CD14-positive monocyte (primary cell): ENCODE measurements at regions not wholly inside any gene's neighbourhood (a gene's known extent, or its start where the extent isn't known, plus 50 kb on each side); places are given as distances from the start of the nearest gene placed in this dataset.

Experiments
- DNase-seq, 3 donors: peaks; one replicate each; pipeline ENCODE4 v3.0.0-alpha.2; 2011 to 2022
- H2AFZ ChIP-seq: 2 replicates; pipeline ENCODE4 v1.6.0; 2012; ENCODE audit warnings: mild to moderate bottlenecking, low read depth, low read length, inconsistent platforms; ENCODE audit not compliant: insufficient read depth, poor library complexity, severe bottlenecking
- H3K27ac ChIP-seq, 2 donors: 1 replicate in 1 of 2; 2 replicates in 1 of 2; pipeline ENCODE4 v1.5.1; 2012 to 2013; ENCODE audit warnings: low read length in 2 of 2, control low read depth in 1 of 2, inconsistent platforms in 1 of 2, low read depth in 1 of 2, mild to moderate bottlenecking in 1 of 2
- H3K27me3 ChIP-seq, 2 donors: one replicate each; pipeline versions ENCODE4 v1.6.0 to v1.6.1; 2011 to 2013; ENCODE audit warnings: low read length in 2 of 2; ENCODE audit not compliant: control insufficient read depth in 2 of 2, insufficient read depth in 2 of 2
- H3K36me3 ChIP-seq, 2 donors: replicated peaks in 1 of 2; 1 replicate in 1 of 2; 2 replicates in 1 of 2; pipeline versions ENCODE4 v1.5.1 to v1.6.1; 2012 to 2013; ENCODE audit warnings: low read length in 2 of 2, control low read depth in 1 of 2, inconsistent platforms in 1 of 2, mild to moderate bottlenecking in 1 of 2; ENCODE audit not compliant: insufficient read depth in 2 of 2, control insufficient read depth in 1 of 2
- H3K4me1 ChIP-seq, 2 donors: 1 replicate in 1 of 2; 2 replicates in 1 of 2; pipeline versions ENCODE4 v1.5.1 to v1.6.1; 2012 to 2013; ENCODE audit warnings: low read length in 2 of 2, control low read depth in 1 of 2, inconsistent platforms in 1 of 2, mild to moderate bottlenecking in 1 of 2, moderate library complexity in 1 of 2; ENCODE audit not compliant: insufficient read depth in 2 of 2, control insufficient read depth in 1 of 2
- H3K4me2 ChIP-seq: replicated peaks from 2 replicates; pipeline ENCODE3; 2012; ENCODE audit warnings: low read length, moderate library complexity, mild to moderate bottlenecking; ENCODE audit not compliant: poor library complexity, severe bottlenecking; ENCODE audit errors: extremely low read depth
- H3K4me3 ChIP-seq, 3 experiments: fragments of 200-600 bp in 1 of 3; sonication (generic) in 1 of 3; replicated peaks in 1 of 3; 1 replicate in 2 of 3; 2 replicates in 1 of 3; pipeline ENCODE4 v1.5.1; 2011 to 2013; ENCODE audit warnings: low read length in 3 of 3, mild to moderate bottlenecking in 3 of 3, control low read depth in 2 of 3, low read depth in 2 of 3, inconsistent platforms in 1 of 3, moderate library complexity in 1 of 3
- H3K79me2 ChIP-seq: 2 replicates; pipeline ENCODE4 v1.6.0; 2012; ENCODE audit warnings: mild to moderate bottlenecking, control low read depth, inconsistent platforms, low read length, moderate library complexity; ENCODE audit not compliant: insufficient read depth
- H3K9ac ChIP-seq: 2 replicates; pipeline ENCODE4 v1.6.0; 2017; ENCODE audit warnings: low read length, mild to moderate bottlenecking; ENCODE audit not compliant: insufficient read depth, poor library complexity, severe bottlenecking
- H3K9me3 ChIP-seq, 2 donors: replicated peaks in 1 of 2; 1 replicate in 1 of 2; 2 replicates in 1 of 2; pipeline versions ENCODE4 v1.5.1 to v1.6.1; 2012 to 2013; ENCODE audit warnings: low read length in 2 of 2, control low read depth in 1 of 2; ENCODE audit not compliant: control insufficient read depth in 1 of 2, insufficient read depth in 1 of 2
- H4K20me1 ChIP-seq: 2 replicates; pipeline ENCODE4 v1.6.0; 2012; ENCODE audit warnings: mild to moderate bottlenecking, low read length, control low read depth, moderate library complexity; ENCODE audit not compliant: insufficient read depth
- H3K27ac Mint-ChIP-seq, 7 donors: one replicate each; pipeline ENCODE4 v1.8.0; 2020; ENCODE audit warnings: mild to moderate bottlenecking in 7 of 7, mixed read lengths in 7 of 7, moderate library complexity in 6 of 7, inconsistent platforms in 2 of 7
- H3K27me3 Mint-ChIP-seq, 3 donors: one replicate each; pipeline ENCODE4 v1.8.0; 2021 to 2022; ENCODE audit warnings: low read depth in 3 of 3, mild to moderate bottlenecking in 3 of 3, mixed read lengths in 3 of 3, moderate library complexity in 3 of 3, inconsistent platforms in 1 of 3
- H3K36me3 Mint-ChIP-seq, 2 donors: one replicate each; pipeline ENCODE4 v1.8.0; 2020; ENCODE audit warnings: mixed read lengths in 2 of 2, inconsistent platforms in 1 of 2, mild to moderate bottlenecking in 1 of 2
- H3K4me1 Mint-ChIP-seq: one replicate; pipeline ENCODE4 v1.8.0; 2020; ENCODE audit warnings: mild to moderate bottlenecking, mixed read lengths
- H3K4me3 Mint-ChIP-seq, 2 donors: one replicate each; pipeline ENCODE4 v1.8.0; 2020; ENCODE audit warnings: mild to moderate bottlenecking in 2 of 2, mixed read lengths in 2 of 2, moderate library complexity in 1 of 2
- H3K9me3 Mint-ChIP-seq, 7 donors: one replicate each; pipeline ENCODE4 v1.8.0; 2020 to 2022; ENCODE audit warnings: mixed read lengths in 7 of 7, mild to moderate bottlenecking in 6 of 7, moderate library complexity in 6 of 7, inconsistent platforms in 2 of 7
- WGBS: methylation state at CpG from one replicate; pipeline ENCODE4 v1.1.5; 2013; ENCODE audit warnings: missing lambda C conversion rate; ENCODE audit not compliant: insufficient coverage; 5-methylcytosine and 5-hydroxymethylcytosine counted together
- intact Hi-C, 2 donors: fragments of 100-400 bp; cut with micrococcal nuclease; formaldehyde crosslinking; loops; one replicate each; pipeline versions ENCODE4 v1.15.0 to v1.15.1; 2023
- TF ChIP-seq, protein P1 (sequence below): fragments of 200-600 bp; IDR thresholded peaks from one replicate; pipeline ENCODE4 v1.8.0; 2022; ENCODE audit warnings: antibody characterized with exemption, mild to moderate bottlenecking

DNA sequence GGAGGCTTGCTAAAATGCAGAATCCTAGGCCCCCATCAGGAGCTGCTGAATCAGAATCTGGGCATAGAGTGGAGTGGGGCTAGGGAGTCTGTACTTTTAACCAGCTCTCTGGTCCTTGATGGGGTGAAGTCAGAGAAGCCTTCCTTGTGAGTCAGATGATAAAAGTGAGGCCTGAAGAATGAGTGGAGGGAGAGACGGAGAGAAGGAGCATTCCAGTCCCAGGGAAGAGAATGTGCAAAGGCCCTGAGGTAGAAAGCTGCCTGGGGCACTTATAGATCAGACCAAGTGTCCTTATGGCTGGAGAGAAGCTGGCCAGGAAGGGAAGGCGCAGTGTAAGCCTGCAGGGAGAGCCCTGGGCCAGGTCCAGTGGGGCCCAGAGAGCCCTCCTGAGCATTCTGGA, 235.1 kb upstream of the NLRP1 start:
- Histone ChIP-seq H3K27ac (no peak overlapping the region), H3K27me3 (peaks cover 0 to 9% of the 10 kb centered on the region in 2 donors), H3K4me2 (no peak overlapping the region), H3K36me3 (no peaks in the 10 kb centered on the region), H3K9me3 (no peaks in the 10 kb centered on the region), H3K79me2 (no peaks in the 10 kb centered on the region), H3K9ac (no peak overlapping the region), H2AFZ (no peak overlapping the region), H4K20me1 (no peaks in the 10 kb centered on the region), H3K4me3 (no peak overlapping the region), H3K4me1 (no peaks in the 10 kb centered on the region)
- WGBS: 100% methylated on average over 1 of the region's 2 CpGs
- intact Hi-C loops: no loop called here
- no peaks in the 10 kb centered on the region for H3K4me1 Mint-ChIP-seq
- H3K4me3 Mint-ChIP-seq: no peak overlapping the region
- peak overlapping the region in 1 of 7 donors; percentile 20 for H3K27ac Mint-ChIP-seq
- peaks cover 0 to 7% (median 0%) of the 10 kb centered on the region in 7 donors for H3K9me3 Mint-ChIP-seq
- no peak for DNase-seq
- H3K27me3 Mint-ChIP-seq: peaks cover 4 to 23% (median 13%) of the 10 kb centered on the region in 3 donors
- no peaks in the 10 kb centered on the region for H3K36me3 Mint-ChIP-seq
- TF ChIP-seq, protein P1, sequence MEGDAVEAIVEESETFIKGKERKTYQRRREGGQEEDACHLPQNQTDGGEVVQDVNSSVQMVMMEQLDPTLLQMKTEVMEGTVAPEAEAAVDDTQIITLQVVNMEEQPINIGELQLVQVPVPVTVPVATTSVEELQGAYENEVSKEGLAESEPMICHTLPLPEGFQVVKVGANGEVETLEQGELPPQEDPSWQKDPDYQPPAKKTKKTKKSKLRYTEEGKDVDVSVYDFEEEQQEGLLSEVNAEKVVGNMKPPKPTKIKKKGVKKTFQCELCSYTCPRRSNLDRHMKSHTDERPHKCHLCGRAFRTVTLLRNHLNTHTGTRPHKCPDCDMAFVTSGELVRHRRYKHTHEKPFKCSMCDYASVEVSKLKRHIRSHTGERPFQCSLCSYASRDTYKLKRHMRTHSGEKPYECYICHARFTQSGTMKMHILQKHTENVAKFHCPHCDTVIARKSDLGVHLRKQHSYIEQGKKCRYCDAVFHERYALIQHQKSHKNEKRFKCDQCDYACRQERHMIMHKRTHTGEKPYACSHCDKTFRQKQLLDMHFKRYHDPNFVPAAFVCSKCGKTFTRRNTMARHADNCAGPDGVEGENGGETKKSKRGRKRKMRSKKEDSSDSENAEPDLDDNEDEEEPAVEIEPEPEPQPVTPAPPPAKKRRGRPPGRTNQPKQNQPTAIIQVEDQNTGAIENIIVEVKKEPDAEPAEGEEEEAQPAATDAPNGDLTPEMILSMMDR: no peak

DNA sequence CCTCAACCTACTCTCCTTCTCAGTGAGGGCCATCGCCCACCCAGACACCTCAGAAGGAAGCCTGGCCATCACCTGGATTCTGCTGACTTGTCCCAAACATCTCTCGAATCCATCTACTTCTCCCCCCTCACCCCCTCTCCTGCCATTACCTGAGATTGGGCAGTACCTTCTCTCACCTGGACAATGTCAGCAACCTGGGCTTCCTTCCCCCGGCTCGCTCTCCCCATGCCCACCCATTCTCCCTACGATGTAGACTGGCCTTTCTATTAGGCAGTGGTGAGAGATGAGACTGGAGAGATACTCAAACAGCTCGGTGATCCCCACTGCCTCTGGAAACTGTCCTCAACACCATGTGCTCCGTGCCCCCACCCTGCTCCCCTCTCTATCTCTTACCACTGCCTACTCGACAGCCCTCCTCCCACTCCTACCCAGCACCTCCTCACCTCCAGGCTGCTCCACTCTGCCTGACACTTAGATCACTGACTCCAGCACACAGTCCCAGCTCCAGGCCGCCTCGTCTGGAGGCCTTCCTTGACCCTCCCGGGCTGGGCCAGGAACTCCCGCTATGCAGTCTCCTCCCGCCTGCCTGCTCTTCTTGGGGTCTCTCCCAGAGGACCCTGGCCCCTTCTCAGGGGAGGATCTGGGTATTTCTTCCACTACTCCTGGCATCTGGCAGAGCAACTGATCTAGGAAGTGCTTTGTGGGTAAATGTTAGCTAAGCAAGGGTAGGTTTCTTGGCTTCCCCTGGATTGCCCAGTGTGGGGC, 235.8 kb upstream of the NLRP1 start:
- Histone ChIP-seq H2AFZ (no peak overlapping the region), H3K4me3 (no peak overlapping the region), H3K9ac (no peak overlapping the region), H3K36me3 (no peaks in the 10 kb centered on the region), H3K27me3 (peaks cover 0 to 9% of the 10 kb centered on the region in 2 donors), H3K79me2 (no peaks in the 10 kb centered on the region), H3K4me1 (no peaks in the 10 kb centered on the region), H3K27ac (no peak overlapping the region), H3K4me2 (no peak overlapping the region), H3K9me3 (no peaks in the 10 kb centered on the region), H4K20me1 (no peaks in the 10 kb centered on the region)
- intact Hi-C loops: no loop called here
- Mint-ChIP-seq H3K36me3 (no peaks in the 10 kb centered on the region), H3K27ac (no peak overlapping the region), H3K4me1 (no peaks in the 10 kb centered on the region), H3K4me3 (no peak overlapping the region), H3K27me3 (peaks cover 4 to 24% (median 13%) of the 10 kb centered on the region in 3 donors), H3K9me3 (peaks cover 0 to 7% (median 0%) of the 10 kb centered on the region in 7 donors)
- WGBS: 86% methylated on average over 7 of the region's 13 CpGs
- TF ChIP-seq, protein P1: no peak
- DNase-seq: no peak
